ENCODE measurements at regions not wholly inside any gene's neighbourhood (a gene's known extent, or its start where the extent isn't known, plus 50 kb on each side); places are given as distances from the start of the nearest gene placed in this dataset.

DNA sequence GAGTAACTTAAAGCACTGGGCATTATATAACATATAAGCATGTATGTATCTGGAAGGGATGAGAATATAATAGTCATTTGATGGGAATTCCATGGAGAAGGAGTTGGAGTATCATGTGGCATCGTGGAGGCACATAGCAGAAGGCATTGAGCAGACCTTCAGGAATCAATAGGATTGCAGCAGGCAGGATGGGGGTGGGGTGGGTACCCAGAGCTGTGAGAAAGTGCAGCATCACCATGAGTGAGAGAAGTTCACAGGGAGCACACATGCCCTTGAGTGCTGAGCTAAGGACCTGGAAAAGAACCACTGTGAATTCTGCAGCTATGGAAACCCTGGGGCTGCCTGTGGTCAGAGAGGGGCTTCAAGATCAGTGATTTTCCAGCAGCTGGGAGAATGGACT is 57.3 kb downstream of the MED10 start:
- Histone ChIP-seq H3K9me3 (no peaks in the 10 kb centered on the region), H3K27ac (no peak overlapping the region), H3K36me3 (ENCODE audit: low read depth, missing control alignments) (no peaks in the 10 kb centered on the region), H3K27me3 (no peaks in the 10 kb centered on the region), H3K4me3 (no peak overlapping the region), H3K4me1 (no peaks in the 10 kb centered on the region)
- TF ChIP-seq CTCF (IDR thresholded peaks at IDR 0.05) (no peak), POLR2A (IDR thresholded peaks at IDR 0.05) (no peak)
- DNase-seq: no peak
- intact Hi-C loops (cut with DNase I; ENCODE audit: low total_unique reads): no loop called here
- 63 to 73% methylated on average over 1 of the region's 1 CpG for WGBS, 2 donors

DNA sequence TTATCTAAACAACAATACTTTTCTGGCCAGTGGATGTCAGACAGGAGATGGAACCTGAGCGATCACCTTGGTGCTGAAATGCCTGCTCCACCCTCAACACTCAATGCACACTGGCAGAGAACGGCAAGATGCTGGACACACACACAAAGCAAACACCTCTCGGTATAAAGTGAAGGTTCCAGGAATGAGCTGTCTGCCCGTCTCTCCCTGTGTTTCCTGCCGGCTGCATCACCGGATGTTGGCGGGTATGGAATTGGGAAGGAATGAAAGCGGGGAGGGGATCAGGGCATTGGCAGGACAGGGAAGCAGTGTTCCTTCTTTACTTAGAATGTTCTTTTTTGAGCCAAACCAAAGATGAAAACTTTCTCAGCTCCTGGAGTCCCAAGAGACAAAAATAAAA is 59.2 kb downstream of the MED10 start:
- no peaks in the 10 kb centered on the region for H3K36me3 ChIP-seq (ENCODE audit: low read depth, missing control alignments)
- no peaks in the 10 kb centered on the region for H3K4me1 ChIP-seq
- no peaks in the 10 kb centered on the region for H3K27me3 ChIP-seq
- no peak overlapping the region for H3K4me3 ChIP-seq
- TF ChIP-seq POLR2A (IDR thresholded peaks at IDR 0.05): no peak
- TF ChIP-seq CTCF (IDR thresholded peaks at IDR 0.05): no peak
- 88% methylated on average over 8 of the region's 8 CpGs for WGBS, 2 donors
- H3K27ac ChIP-seq: no peak overlapping the region
- intact Hi-C loops (cut with DNase I; ENCODE audit: low total_unique reads): no loop called here
- no peaks in the 10 kb centered on the region for H3K9me3 ChIP-seq
- no peak for DNase-seq

- TF ChIP-seq POLR2A (IDR thresholded peaks at IDR 0.05) (no peak), CTCF (IDR thresholded peaks at IDR 0.05) (no peak)
- Histone ChIP-seq H3K4me1 (no peaks in the 10 kb centered on the region), H3K27me3 (no peaks in the 10 kb centered on the region), H3K9me3 (no peaks in the 10 kb centered on the region), H3K27ac (no peak overlapping the region), H3K4me3 (no peak overlapping the region), H3K36me3 (ENCODE audit: low read depth, missing control alignments) (no peaks in the 10 kb centered on the region)
- WGBS, 2 donors: 73 to 81% methylated on average over 4 of the region's 4 CpGs
- DNase-seq: no peak
- intact Hi-C loops (cut with DNase I; ENCODE audit: low total_unique reads): no loop called here
Measured at GRCh38 chr5:6317116-6317798, 61.1 kb downstream of the MED10 start.

- intact Hi-C loops (cut with DNase I; ENCODE audit: low total_unique reads): no loop called here
- Histone ChIP-seq H3K27me3 (no peaks in the 10 kb centered on the region), H3K4me1 (no peaks in the 10 kb centered on the region), H3K36me3 (ENCODE audit: low read depth, missing control alignments) (no peaks in the 10 kb centered on the region), H3K27ac (no peak overlapping the region), H3K4me3 (no peak overlapping the region), H3K9me3 (no peaks in the 10 kb centered on the region)
- no peak for DNase-seq
- WGBS, 2 donors: 79 to 89% methylated on average over 7 of the region's 7 CpGs
- no peak for TF ChIP-seq POLR2A (IDR thresholded peaks at IDR 0.05)
- TF ChIP-seq CTCF (IDR thresholded peaks at IDR 0.05): no peak
Measured at GRCh38 chr5:6315580-6315979, 62.8 kb downstream of the MED10 start.
